HEK293 (cell line): ENCODE measurements at regions not wholly inside any gene's neighbourhood (a gene's known extent, or its start where the extent isn't known, plus 50 kb on each side); places are given as distances from the start of the nearest gene placed in this dataset.

Source experiments
- CTCF ChIA-PET: fragments of 350-600 bp; formaldehyde crosslinking; extraction: SDS; loops from one replicate; lab custom pipeline; 2021; ENCODE audit warnings: antibody characterized with exemption; lab: Yijun Ruan, JAX
- POLR2A ChIA-PET: fragments of 300-600 bp; formaldehyde crosslinking; extraction: SDS; loops from one replicate; lab custom pipeline; 2020; ENCODE audit warnings: antibody characterized with exemption, inconsistent platforms; lab: Yijun Ruan, JAX
- H3K27ac ChIP-seq: fragments of 200-500 bp; sonication (Bioruptor generic); 2 replicates; pipeline ENCODE4 v1.5.1; 2014; ENCODE audit warnings: low read depth, low read length, control low read depth, inconsistent platforms; ENCODE audit errors: extremely low read depth
- H3K36me3 ChIP-seq, 2 experiments: fragments of 200-500 bp in 1 of 2; sonication (Bioruptor generic) in 1 of 2; 1 replicate in 1 of 2; 2 replicates in 1 of 2; pipeline ENCODE4 v1.5.1; 2014 to 2017; ENCODE audit warnings: inconsistent platforms in 2 of 2, low read length in 2 of 2; ENCODE audit not compliant: control insufficient read depth in 2 of 2, insufficient read depth in 1 of 2
- H3K4me1 ChIP-seq: fragments of 200-500 bp; sonication (Bioruptor generic); 2 replicates; pipeline ENCODE4 v1.5.1; 2014; ENCODE audit warnings: mild to moderate bottlenecking, low read length, inconsistent platforms; ENCODE audit not compliant: control insufficient read depth, insufficient read depth
- H3K4me3 ChIP-seq: 2 replicates; pipeline ENCODE4 v1.5.1; 2011; ENCODE audit warnings: low read depth, mild to moderate bottlenecking, control low read depth, low read length, moderate library complexity
- H3K9me3 ChIP-seq: fragments of 200-500 bp; sonication (Bioruptor generic); 2 replicates; pipeline ENCODE4 v1.5.1; 2014; ENCODE audit warnings: low read depth, low read length, inconsistent platforms; ENCODE audit not compliant: control insufficient read depth, insufficient read depth
- GLIS1 ChIP-seq: fragments of 450-650 bp; formaldehyde crosslinking; IDR thresholded peaks from 2 replicates; pipeline ENCODE4 v1.5.1; 2016; ENCODE audit warnings: missing biosample characterization, missing genetic modification characterization
- KLF8 ChIP-seq: fragments of 450-650 bp; formaldehyde crosslinking; IDR thresholded peaks from 2 replicates; pipeline ENCODE4 v1.5.1; 2016; ENCODE audit warnings: missing biosample characterization, missing genetic modification characterization
- MEIS1 ChIP-seq: sonication (generic); formaldehyde crosslinking; IDR thresholded peaks from 2 replicates; pipeline ENCODE4 v1.8.1; 2022; ENCODE audit warnings: missing genetic modification reagents, mild to moderate bottlenecking, borderline replicate concordance
- OSR2 ChIP-seq: fragments of 450-650 bp; formaldehyde crosslinking; IDR thresholded peaks from 2 replicates; pipeline ENCODE4 v1.5.1; 2016; ENCODE audit warnings: missing biosample characterization, missing genetic modification characterization
- TSHZ1 ChIP-seq: fragments of 450-650 bp; formaldehyde crosslinking; IDR thresholded peaks from 2 replicates; pipeline ENCODE4 v1.5.1; 2016; ENCODE audit warnings: missing biosample characterization, missing genetic modification characterization, borderline replicate concordance
- YY2 ChIP-seq: fragments of 450-650 bp; formaldehyde crosslinking; IDR thresholded peaks from 2 replicates; pipeline ENCODE4 v1.5.1; 2016; ENCODE audit warnings: missing biosample characterization, missing genetic modification characterization
- ZFP41 ChIP-seq: fragments of 450-650 bp; formaldehyde crosslinking; IDR thresholded peaks from 2 replicates; pipeline ENCODE4 v1.5.1; 2016; ENCODE audit warnings: missing biosample characterization, missing genetic modification characterization, borderline replicate concordance
- ZNF121 ChIP-seq: fragments of 450-650 bp; formaldehyde crosslinking; IDR thresholded peaks from 2 replicates; pipeline ENCODE4 v1.5.1; 2016; ENCODE audit warnings: missing biosample characterization, missing genetic modification characterization
- ZNF175 ChIP-seq: fragments of 450-650 bp; formaldehyde crosslinking; IDR thresholded peaks from 2 replicates; pipeline ENCODE4 v1.5.1; 2016; ENCODE audit warnings: missing biosample characterization, missing genetic modification characterization
- ZNF184 ChIP-seq: fragments of 450-650 bp; IDR thresholded peaks from 2 replicates; pipeline ENCODE4 v1.5.1; 2018; ENCODE audit warnings: missing biosample characterization, mild to moderate bottlenecking, missing genetic modification characterization
- ZNF350 ChIP-seq: fragments of 450-650 bp; formaldehyde crosslinking; IDR thresholded peaks from 2 replicates; pipeline ENCODE4 v1.5.0; 2017; ENCODE audit warnings: missing biosample characterization, mild to moderate bottlenecking, missing genetic modification characterization
- ZNF366 ChIP-seq: fragments of 450-650 bp; formaldehyde crosslinking; conservative IDR thresholded peaks from 2 replicates; pipeline ENCODE4 v1.5.1; 2016; ENCODE audit warnings: missing biosample characterization, missing genetic modification characterization
- ZNF391 ChIP-seq: fragments of 450-650 bp; formaldehyde crosslinking; IDR thresholded peaks from 2 replicates; pipeline ENCODE4 v1.5.1; 2016; ENCODE audit warnings: low read depth, missing biosample characterization, missing genetic modification characterization, borderline replicate concordance
- ZNF510 ChIP-seq: fragments of 450-650 bp; formaldehyde crosslinking; IDR thresholded peaks from 2 replicates; pipeline ENCODE4 v1.5.1; 2018; ENCODE audit warnings: mild to moderate bottlenecking, missing genetic modification characterization, missing biosample characterization; ENCODE audit not compliant: insufficient replicate concordance
- ZNF513 ChIP-seq: fragments of 450-650 bp; IDR thresholded peaks from 2 replicates; pipeline ENCODE4 v1.5.1; 2018; ENCODE audit warnings: missing biosample characterization, missing genetic modification characterization
- ZNF600 ChIP-seq: fragments of 450-650 bp; formaldehyde crosslinking; IDR thresholded peaks from 2 replicates; pipeline ENCODE4 v1.5.1; 2016; ENCODE audit warnings: missing biosample characterization, missing genetic modification characterization
- ZNF621 ChIP-seq: fragments of 450-650 bp; formaldehyde crosslinking; IDR thresholded peaks from 2 replicates; pipeline ENCODE4 v1.5.1; 2017; ENCODE audit warnings: missing biosample characterization, missing genetic modification characterization
- ZNF623 ChIP-seq: fragments of 450-650 bp; formaldehyde crosslinking; IDR thresholded peaks from 2 replicates; pipeline ENCODE4 v1.5.1; 2016; ENCODE audit warnings: missing biosample characterization, missing genetic modification characterization
- ZNF654 ChIP-seq: fragments of 450-650 bp; formaldehyde crosslinking; IDR thresholded peaks from 2 replicates; pipeline ENCODE4 v1.5.1; 2016; ENCODE audit warnings: low read depth, missing biosample characterization, missing genetic modification characterization
- ZNF768 ChIP-seq: fragments of 450-650 bp; formaldehyde crosslinking; IDR thresholded peaks from 2 replicates; pipeline ENCODE4 v1.5.1; 2018; ENCODE audit warnings: missing biosample characterization, mild to moderate bottlenecking, missing genetic modification characterization
- TF ChIP-seq, protein P1 (sequence below): fragments of 450-650 bp; formaldehyde crosslinking; IDR thresholded peaks from 2 replicates; pipeline ENCODE4 v1.5.0; 2017; ENCODE audit warnings: missing biosample characterization, missing genetic modification characterization, borderline replicate concordance
- TF ChIP-seq, protein P2 (sequence below): fragments of 450-650 bp; formaldehyde crosslinking; IDR thresholded peaks from 2 replicates; pipeline ENCODE4 v1.5.1; 2016; ENCODE audit warnings: missing biosample characterization, missing genetic modification characterization

GRCh38 chr12:131458931-131459772 is 251.7 kb upstream of the SFSWAP start (continued):
- TF ChIP-seq GLIS1 (tag by site-specific recombination) (no peak), ZNF366 (tag by site-specific recombination) (no peak), TSHZ1 (no peak), ZNF510 (no peak)

DNA sequence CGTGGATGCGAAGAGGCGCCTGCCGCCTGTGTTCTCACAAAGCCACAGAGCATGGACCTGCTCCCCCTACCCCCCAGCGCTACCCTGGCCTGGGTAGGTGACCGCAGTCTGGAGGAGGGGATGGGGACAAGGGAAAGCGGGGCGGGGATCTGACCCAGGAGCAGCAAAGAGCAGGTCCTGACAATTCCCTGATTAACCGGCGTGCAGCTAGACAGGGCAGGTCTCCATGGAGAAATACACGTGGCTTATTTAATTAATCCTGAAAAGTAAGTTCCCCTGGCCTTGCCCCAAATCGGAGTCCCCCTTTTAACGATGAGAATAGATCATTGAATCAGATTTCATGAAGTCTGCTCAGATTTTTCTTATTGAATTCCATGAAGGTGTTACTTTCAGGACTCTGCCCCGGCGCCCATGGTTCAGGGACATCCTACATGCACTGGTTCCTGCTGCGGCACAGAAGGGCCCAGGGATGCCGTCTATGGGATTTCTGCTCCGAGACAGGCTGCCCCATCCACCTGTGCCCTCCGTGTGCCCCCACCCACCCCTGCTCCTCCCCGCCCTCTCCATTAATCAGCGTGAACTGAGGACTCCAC is 251.0 kb upstream of the SFSWAP start:
- ChIA-PET CTCF (no interaction called here), POLR2A (no interaction called here)
- no peaks in the 10 kb centered on the region; the same call in 1 of the 2 replicates for H3K9me3 ChIP-seq
- TF ChIP-seq ZNF768 (tag by site-specific recombination) = no peak
- TF ChIP-seq ZNF510 = no peak
- no peak for TF ChIP-seq ZNF391
- TF ChIP-seq, protein P1, sequence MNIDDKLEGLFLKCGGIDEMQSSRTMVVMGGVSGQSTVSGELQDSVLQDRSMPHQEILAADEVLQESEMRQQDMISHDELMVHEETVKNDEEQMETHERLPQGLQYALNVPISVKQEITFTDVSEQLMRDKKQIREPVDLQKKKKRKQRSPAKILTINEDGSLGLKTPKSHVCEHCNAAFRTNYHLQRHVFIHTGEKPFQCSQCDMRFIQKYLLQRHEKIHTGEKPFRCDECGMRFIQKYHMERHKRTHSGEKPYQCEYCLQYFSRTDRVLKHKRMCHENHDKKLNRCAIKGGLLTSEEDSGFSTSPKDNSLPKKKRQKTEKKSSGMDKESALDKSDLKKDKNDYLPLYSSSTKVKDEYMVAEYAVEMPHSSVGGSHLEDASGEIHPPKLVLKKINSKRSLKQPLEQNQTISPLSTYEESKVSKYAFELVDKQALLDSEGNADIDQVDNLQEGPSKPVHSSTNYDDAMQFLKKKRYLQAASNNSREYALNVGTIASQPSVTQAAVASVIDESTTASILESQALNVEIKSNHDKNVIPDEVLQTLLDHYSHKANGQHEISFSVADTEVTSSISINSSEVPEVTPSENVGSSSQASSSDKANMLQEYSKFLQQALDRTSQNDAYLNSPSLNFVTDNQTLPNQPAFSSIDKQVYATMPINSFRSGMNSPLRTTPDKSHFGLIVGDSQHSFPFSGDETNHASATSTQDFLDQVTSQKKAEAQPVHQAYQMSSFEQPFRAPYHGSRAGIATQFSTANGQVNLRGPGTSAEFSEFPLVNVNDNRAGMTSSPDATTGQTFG (tag by site-specific recombination) = no peak
- no peak for TF ChIP-seq MEIS1
- TF ChIP-seq KLF8 (tag by site-specific recombination) = no peak
- no peak for TF ChIP-seq ZNF350 (tag by site-specific recombination)
- TF ChIP-seq ZNF623 (tag by site-specific recombination) = no peak
- no peak for TF ChIP-seq OSR2
- TF ChIP-seq YY2 (tag by site-specific recombination) = no peak
- TF ChIP-seq ZNF654 (tag by site-specific recombination) = no peak
- TF ChIP-seq ZNF121 (tag by site-specific recombination) = no peak
- TF ChIP-seq ZNF175 = no peak
- TF ChIP-seq, protein P2, sequence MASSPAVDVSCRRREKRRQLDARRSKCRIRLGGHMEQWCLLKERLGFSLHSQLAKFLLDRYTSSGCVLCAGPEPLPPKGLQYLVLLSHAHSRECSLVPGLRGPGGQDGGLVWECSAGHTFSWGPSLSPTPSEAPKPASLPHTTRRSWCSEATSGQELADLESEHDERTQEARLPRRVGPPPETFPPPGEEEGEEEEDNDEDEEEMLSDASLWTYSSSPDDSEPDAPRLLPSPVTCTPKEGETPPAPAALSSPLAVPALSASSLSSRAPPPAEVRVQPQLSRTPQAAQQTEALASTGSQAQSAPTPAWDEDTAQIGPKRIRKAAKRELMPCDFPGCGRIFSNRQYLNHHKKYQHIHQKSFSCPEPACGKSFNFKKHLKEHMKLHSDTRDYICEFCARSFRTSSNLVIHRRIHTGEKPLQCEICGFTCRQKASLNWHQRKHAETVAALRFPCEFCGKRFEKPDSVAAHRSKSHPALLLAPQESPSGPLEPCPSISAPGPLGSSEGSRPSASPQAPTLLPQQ (tag by site-specific recombination) = no peak
- TF ChIP-seq ZNF621 (tag by site-specific recombination) = no peak
- TF ChIP-seq ZNF600 (tag by site-specific recombination) = no peak
- TF ChIP-seq ZNF184 (tag by site-specific recombination) = no peak
- no peak for TF ChIP-seq ZNF513 (tag by site-specific recombination)
- no peak for TF ChIP-seq ZFP41 (tag by site-specific recombination)
- no peak overlapping the region for H3K4me3 ChIP-seq
- no peaks in the 10 kb centered on the region for H3K4me1 ChIP-seq
- no peak overlapping the region for H3K27ac ChIP-seq
- no peaks in the 10 kb centered on the region for H3K36me3 ChIP-seq
